Heart left ventricle (tissue), 16 donors: ENCODE measurements at regions not wholly inside any gene's neighbourhood (a gene's known extent, or its start where the extent isn't known, plus 50 kb on each side); places are given as distances from the start of the nearest gene placed in this dataset.

ENCODE experiments used
- ATAC-seq, 4 donors: fragments of 200-7000 bp; cut with Tn5 transposase; one replicate each; pipeline ENCODE4 v1.9.1; 2020 to 2022; ENCODE audit warnings: moderate library complexity in 4 of 4, mild to moderate bottlenecking in 3 of 4, moderate number of reproducible peaks in 1 of 4
- DNase-seq, 5 donors: peaks; one replicate each; pipeline ENCODE4 v3.0.0-alpha.2; 2020
- H3K27ac ChIP-seq, 12 donors: fragments of 200-600 bp; sonication (generic) in 4 of 12; one replicate each; pipeline versions ENCODE4 v1.5.0 to v1.8.0; 2016 to 2022; ENCODE audit warnings: mild to moderate bottlenecking in 2 of 12
- H3K27me3 ChIP-seq, 9 donors: fragments of 200-600 bp; sonication (generic) in 2 of 9; one replicate each; pipeline versions ENCODE4 v1.5.1 to v1.8.0; 2016 to 2022; ENCODE audit warnings: mild to moderate bottlenecking in 3 of 9
- H3K36me3 ChIP-seq, 9 donors: fragments of 200-600 bp; sonication (generic) in 2 of 9; one replicate each; pipeline versions ENCODE4 v1.5.0 to v1.8.0; 2018 to 2022; ENCODE audit warnings: mild to moderate bottlenecking in 2 of 9
- H3K4me1 ChIP-seq, 12 donors: fragments of 200-600 bp; sonication (generic) in 4 of 12; one replicate each; pipeline versions ENCODE4 v1.5.0 to v1.8.0; 2016 to 2022; ENCODE audit warnings: mild to moderate bottlenecking in 3 of 12
- H3K4me3 ChIP-seq, 12 donors: fragments of 200-600 bp; sonication (generic) in 4 of 12; one replicate each; pipeline versions ENCODE4 v1.5.0 to v1.8.0; 2017 to 2022; ENCODE audit warnings: mild to moderate bottlenecking in 9 of 12, moderate library complexity in 4 of 12
- H3K9me3 ChIP-seq, 12 donors: fragments of 200-600 bp; sonication (generic) in 4 of 12; one replicate each; pipeline versions ENCODE4 v1.5.0 to v1.8.0; 2016 to 2022; ENCODE audit warnings: mild to moderate bottlenecking in 1 of 12
- POLR2A ChIP-seq, 2 donors: fragments of 450-650 bp; IDR thresholded peaks; one replicate each; pipeline ENCODE4 v1.6.1; 2017; ENCODE audit warnings: antibody characterized with exemption in 2 of 2, mild to moderate bottlenecking in 2 of 2, moderate library complexity in 2 of 2
- WGBS, 4 donors: extraction: QIAGEN DNeasy Blood & Tissue Kit in 2 of 4; methylation state at CpG; one replicate each; pipeline versions ENCODE4 v1.1.5 to v1.1.7; 2013 to 2018; 5-methylcytosine and 5-hydroxymethylcytosine counted together
- intact Hi-C, 10 donors: fragments of 100-400 bp; cut with DNase I; formaldehyde crosslinking; loops; one replicate each; pipeline versions ENCODE4 v1.11.1 to v1.14.2; 2022
- TF ChIP-seq, protein P1 (sequence below), 12 donors: fragments of 200-600 bp; sonication (generic) in 4 of 12; IDR thresholded peaks; one replicate each; pipeline versions ENCODE4 v1.5.0 to v1.8.0; 2018 to 2022; ENCODE audit warnings: antibody characterized with exemption in 12 of 12, mild to moderate bottlenecking in 5 of 12
- donor health status: ischemic (EF 13 %, LVEDD 7.1; RV severe dilation, severe dysfunction).
- donor health status: healthy with polysubstance abuse.
- donor health status: DM: no; HTN: yes; CAD: no.
- donor health status: DM: no; HTN: no; CAD: no.
- donor health status: ischemic (EF 25% LVEDD 6.9; RV normal size, moderate dysfunction).
- donor health status: ischemic (EF 25% LVEDD 5.7; RV mildly dilated, moderate dysfunction).
- donor health status: healthy.
- donor health status: DM: yes; HTN: yes; CAD: no.
- donor health status: ischemic (EF 35%, LVEDD 5.7; RV mildly dilated, moderate dysfunction).
- donor health status: nonischemic (EF 11% LVEDD 7.7; RV severe dilation, severe dysfunction).
- donor health status: DM: yes; HTN: yes; CAD: no.
- donor health status: PGD.
- donor health status: ischemic (EF 29% LVEDD 5.4; RV normal size, mild dysfunction).
- donor health status: nonischemic (EF 23%, LVEDD 6.1; RV moderate dilation, normal function).

DNA sequence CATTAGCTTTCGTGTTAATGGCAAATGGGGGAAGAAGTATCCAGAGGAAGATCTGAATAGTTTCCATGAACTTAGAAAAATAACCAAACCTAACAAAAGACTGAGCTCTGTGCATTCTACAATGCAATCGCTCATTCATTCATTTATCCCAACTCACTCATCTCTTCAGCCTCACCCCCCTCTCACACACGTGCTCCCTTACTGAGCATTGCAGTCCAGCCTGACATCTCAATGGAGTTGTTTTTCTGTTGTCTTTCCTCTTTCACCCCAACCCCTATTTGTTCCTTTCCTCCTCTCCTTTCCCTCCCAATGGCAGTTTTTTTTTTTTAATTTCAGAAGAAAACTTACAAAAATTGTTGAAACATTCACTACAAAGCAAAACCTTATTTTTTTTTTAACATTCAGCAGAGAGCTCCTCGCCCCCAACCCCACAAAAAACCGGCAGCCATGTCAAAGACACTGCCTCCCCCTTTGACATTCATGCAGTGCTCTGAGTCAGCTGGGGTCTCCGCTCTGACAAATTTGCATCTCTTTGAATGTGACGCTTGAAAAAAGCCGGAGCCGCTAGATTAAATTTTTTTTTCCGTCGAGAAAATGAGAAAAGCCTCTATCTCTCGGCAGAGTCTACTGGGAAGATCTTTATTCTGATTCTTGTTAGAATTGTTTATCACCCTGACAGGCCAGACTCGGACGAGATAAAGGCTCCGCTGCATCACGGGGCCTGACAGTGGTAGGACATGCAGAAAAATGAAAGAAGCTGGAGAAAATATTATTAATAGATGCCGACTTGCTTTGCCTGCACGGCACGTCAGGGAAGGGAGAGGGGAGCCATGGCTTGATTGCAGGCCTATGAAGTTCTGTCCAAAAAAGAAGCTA is 775.6 kb downstream of the VRK1 start:
- WGBS, 4 donors: 34 to 44% (median 36%) methylated on average over 19 of the region's 19 CpGs
- Histone ChIP-seq H3K27ac (no peak overlapping the region), H3K4me3 (no peak overlapping the region), H3K9me3 (peaks cover 0 to 4% (median 0%) of the 10 kb centered on the region in 12 donors), H3K36me3 (no peaks in the 10 kb centered on the region), H3K27me3 (peaks cover 0 to 13% (median 0%) of the 10 kb centered on the region in 9 donors), H3K4me1 (no peaks in the 10 kb centered on the region)
- no peak for ATAC-seq
- TF ChIP-seq, protein P1, sequence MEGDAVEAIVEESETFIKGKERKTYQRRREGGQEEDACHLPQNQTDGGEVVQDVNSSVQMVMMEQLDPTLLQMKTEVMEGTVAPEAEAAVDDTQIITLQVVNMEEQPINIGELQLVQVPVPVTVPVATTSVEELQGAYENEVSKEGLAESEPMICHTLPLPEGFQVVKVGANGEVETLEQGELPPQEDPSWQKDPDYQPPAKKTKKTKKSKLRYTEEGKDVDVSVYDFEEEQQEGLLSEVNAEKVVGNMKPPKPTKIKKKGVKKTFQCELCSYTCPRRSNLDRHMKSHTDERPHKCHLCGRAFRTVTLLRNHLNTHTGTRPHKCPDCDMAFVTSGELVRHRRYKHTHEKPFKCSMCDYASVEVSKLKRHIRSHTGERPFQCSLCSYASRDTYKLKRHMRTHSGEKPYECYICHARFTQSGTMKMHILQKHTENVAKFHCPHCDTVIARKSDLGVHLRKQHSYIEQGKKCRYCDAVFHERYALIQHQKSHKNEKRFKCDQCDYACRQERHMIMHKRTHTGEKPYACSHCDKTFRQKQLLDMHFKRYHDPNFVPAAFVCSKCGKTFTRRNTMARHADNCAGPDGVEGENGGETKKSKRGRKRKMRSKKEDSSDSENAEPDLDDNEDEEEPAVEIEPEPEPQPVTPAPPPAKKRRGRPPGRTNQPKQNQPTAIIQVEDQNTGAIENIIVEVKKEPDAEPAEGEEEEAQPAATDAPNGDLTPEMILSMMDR (IDR thresholded peaks at IDR 0.05): no peak
- TF ChIP-seq POLR2A (IDR thresholded peaks at IDR 0.05): no peak
- intact Hi-C loops: no loop called here
- no peak for DNase-seq

DNA sequence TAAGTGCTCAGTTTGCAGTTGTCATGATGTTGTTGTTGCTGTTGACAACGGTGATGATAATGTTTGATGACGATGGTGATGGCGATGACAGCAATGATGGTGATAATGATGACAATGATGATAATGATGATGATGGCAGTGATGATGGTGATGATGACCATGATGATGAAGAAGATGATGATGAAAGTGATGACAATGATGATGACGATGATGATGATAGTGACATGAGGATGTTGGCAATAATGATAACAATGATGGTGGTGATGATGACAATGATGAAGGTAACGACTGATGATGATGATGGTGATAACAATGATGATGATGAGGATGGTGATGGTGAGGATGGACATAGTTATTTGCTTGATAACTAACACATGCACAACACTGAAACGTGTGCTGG is 778.5 kb downstream of the VRK1 start:
- intact Hi-C loops: no loop called here
- ATAC-seq: no peak
- 81 to 85% (median 82%) methylated on average over 6 of the region's 6 CpGs for WGBS, 4 donors
- H3K9me3 ChIP-seq: peaks cover 0 to 4% (median 0%) of the 10 kb centered on the region in 12 donors
- H3K4me3 ChIP-seq: no peak overlapping the region
- H3K4me1 ChIP-seq: no peaks in the 10 kb centered on the region
- TF ChIP-seq, protein P1 (IDR thresholded peaks at IDR 0.05): no peak
- no peak for TF ChIP-seq POLR2A (IDR thresholded peaks at IDR 0.05)
- no peak for DNase-seq
- no peak overlapping the region for H3K27ac ChIP-seq
- no peaks in the 10 kb centered on the region for H3K36me3 ChIP-seq
- H3K27me3 ChIP-seq: peaks cover 0 to 13% (median 0%) of the 10 kb centered on the region in 9 donors

DNA sequence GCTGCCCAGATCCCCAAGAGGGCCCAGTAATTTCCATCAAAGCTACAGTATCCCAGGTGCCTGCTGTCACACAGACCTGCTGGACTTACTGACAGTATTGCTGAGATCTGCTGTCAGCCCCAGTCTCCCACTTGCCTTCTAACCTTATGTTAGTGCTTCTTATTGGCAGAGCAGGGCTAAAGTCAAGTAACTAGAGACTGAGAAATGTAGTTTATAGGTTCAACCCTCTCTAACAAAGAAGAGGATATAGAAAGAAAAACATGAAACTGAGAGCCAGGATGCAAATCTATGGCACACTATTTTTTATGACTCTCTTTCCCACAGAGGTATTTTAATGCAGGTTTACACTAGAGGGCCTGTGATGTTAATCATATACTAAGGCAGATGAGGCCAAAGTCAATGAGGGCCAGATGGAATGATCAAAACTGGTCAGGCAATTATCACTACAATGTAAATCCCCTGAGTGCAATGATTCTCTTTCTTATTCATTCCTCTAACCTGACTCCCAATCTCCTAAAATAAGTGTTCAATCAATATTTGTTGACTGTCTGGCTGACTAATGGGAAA is 781.9 kb downstream of the VRK1 start:
- H3K36me3 ChIP-seq: no peaks in the 10 kb centered on the region
- DNase-seq (no peak), ATAC-seq (no peak)
- no peak for TF ChIP-seq POLR2A (IDR thresholded peaks at IDR 0.05)
- TF ChIP-seq, protein P1 (IDR thresholded peaks at IDR 0.05): no peak
- H3K4me3 ChIP-seq: no peak overlapping the region
- no peaks in the 10 kb centered on the region for H3K9me3 ChIP-seq
- intact Hi-C loops: no loop called here
- no peaks in the 10 kb centered on the region for H3K4me1 ChIP-seq
- no peak overlapping the region for H3K27ac ChIP-seq
- H3K27me3 ChIP-seq: no peaks in the 10 kb centered on the region

DNA sequence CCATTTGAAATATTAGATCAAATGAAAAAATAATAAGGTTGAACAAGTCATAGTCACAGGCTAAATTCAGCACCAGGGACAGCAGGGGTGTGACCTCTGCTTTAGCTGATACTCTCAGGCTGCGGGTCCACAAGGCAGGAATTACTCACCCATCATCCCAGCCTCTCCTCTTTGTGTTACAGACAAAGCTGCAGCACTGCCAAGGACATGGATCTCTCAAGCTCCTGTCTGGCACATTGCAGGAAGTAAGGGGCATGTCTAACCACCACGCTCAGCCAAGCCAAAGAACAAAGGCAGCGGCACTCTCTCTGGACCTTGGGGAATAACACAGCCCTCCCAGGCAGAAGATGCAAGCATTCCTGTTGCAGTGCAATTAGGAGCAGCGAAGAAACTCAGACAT is 783.8 kb downstream of the VRK1 start:
- H3K27me3 ChIP-seq: no peaks in the 10 kb centered on the region

More for the DNA sequence above, 783.8 kb downstream of the VRK1 start:
- Histone ChIP-seq H3K4me1 (no peaks in the 10 kb centered on the region), H3K27ac (no peak overlapping the region), H3K9me3 (no peaks in the 10 kb centered on the region), H3K36me3 (no peaks in the 10 kb centered on the region), H3K4me3 (no peak overlapping the region)
- DNase-seq (no peak), ATAC-seq (no peak)
- intact Hi-C loops: no loop called here
- TF ChIP-seq POLR2A (IDR thresholded peaks at IDR 0.05): no peak
- TF ChIP-seq, protein P1 (IDR thresholded peaks at IDR 0.05): no peak
- 43 to 51% (median 49%) methylated on average over 4 of the region's 4 CpGs for WGBS, 4 donors
